ENCODE measurements at regions not wholly inside any gene's neighbourhood (a gene's known extent, or its start where the extent isn't known, plus 50 kb on each side); places are given as distances from the start of the nearest gene placed in this dataset.

- no peak for TF ChIP-seq CTCF (IDR thresholded peaks at IDR 0.05)
- no peak overlapping the region for H3K27ac ChIP-seq
- peaks cover 0 to 40% (median 11%) of the 10 kb centered on the region in 11 donors for H3K9me3 ChIP-seq
- DNase-seq (no peak), ATAC-seq (no peak)
- 87 to 91% methylated on average over 14 of the region's 14 CpGs for WGBS, 2 donors
- H3K4me3 ChIP-seq: no peak overlapping the region
- H3K27me3 ChIP-seq: no peaks in the 10 kb centered on the region
- no peaks in the 10 kb centered on the region for H3K4me1 ChIP-seq
- intact Hi-C loops (cut with DNase I): no loop called here
- no peaks in the 10 kb centered on the region for H3K36me3 ChIP-seq
Measured at GRCh38 chrX:721354-721753, 90.8 kb downstream of the SHOX start.

- DNase-seq (no peak), ATAC-seq (no peak)
- intact Hi-C loops (cut with DNase I): no loop called here
- H3K9me3 ChIP-seq: peaks cover 0 to 42% (median 11%) of the 10 kb centered on the region in 11 donors
- no peak overlapping the region for H3K4me3 ChIP-seq
- no peaks in the 10 kb centered on the region for H3K4me1 ChIP-seq
- no peak overlapping the region for H3K27ac ChIP-seq
- H3K36me3 ChIP-seq: no peaks in the 10 kb centered on the region
- WGBS, 2 donors: 87 to 88% methylated on average over 9 of the region's 9 CpGs
- no peaks in the 10 kb centered on the region for H3K27me3 ChIP-seq
- no peak for TF ChIP-seq CTCF (IDR thresholded peaks at IDR 0.05)
Measured at GRCh38 chrX:720825-721224, 90.2 kb downstream of the SHOX start.

GRCh38 chrX:720250-720649, 89.7 kb downstream of the SHOX start:
- Histone ChIP-seq H3K27me3 (no peaks in the 10 kb centered on the region), H3K9me3 (peaks cover 0 to 42% (median 11%) of the 10 kb centered on the region in 11 donors), H3K4me3 (no peak overlapping the region), H3K27ac (no peak overlapping the region), H3K4me1 (no peaks in the 10 kb centered on the region), H3K36me3 (no peaks in the 10 kb centered on the region)
- no peak for TF ChIP-seq CTCF (IDR thresholded peaks at IDR 0.05)
- DNase-seq (no peak), ATAC-seq (no peak)
- WGBS, 2 donors: 61 to 81% methylated on average over 5 of the region's 5 CpGs
- intact Hi-C loops (cut with DNase I): no loop called here

GRCh38 chrX:716136-716535, 85.5 kb downstream of the SHOX start:
- Histone ChIP-seq H3K27me3 (no peaks in the 10 kb centered on the region), H3K4me1 (no peaks in the 10 kb centered on the region), H3K9me3 (peaks cover 0 to 50% (median 12%) of the 10 kb centered on the region in 11 donors), H3K27ac (no peak overlapping the region), H3K36me3 (no peaks in the 10 kb centered on the region), H3K4me3 (no peak overlapping the region)
- no peak for DNase-seq
- WGBS, 2 donors: 35 to 40% methylated on average over 3 of the region's 3 CpGs
- intact Hi-C loops (cut with DNase I): no loop called here
- no peak for ATAC-seq
- TF ChIP-seq CTCF (IDR thresholded peaks at IDR 0.05): no peak
